Heart left ventricle (tissue), 16 donors: ENCODE measurements at regions not wholly inside any gene's neighbourhood (a gene's known extent, or its start where the extent isn't known, plus 50 kb on each side); places are given as distances from the start of the nearest gene placed in this dataset.

Experiments
- ATAC-seq, 4 donors: fragments of 200-7000 bp; cut with Tn5 transposase; one replicate each; pipeline ENCODE4 v1.9.1; 2020 to 2022; ENCODE audit warnings: moderate library complexity in 4 of 4, mild to moderate bottlenecking in 3 of 4, moderate number of reproducible peaks in 1 of 4
- DNase-seq, 5 donors: peaks; one replicate each; pipeline ENCODE4 v3.0.0-alpha.2; 2020
- H3K27ac ChIP-seq, 12 donors: fragments of 200-600 bp; sonication (generic) in 4 of 12; one replicate each; pipeline versions ENCODE4 v1.5.0 to v1.8.0; 2016 to 2022; ENCODE audit warnings: mild to moderate bottlenecking in 2 of 12
- H3K27me3 ChIP-seq, 9 donors: fragments of 200-600 bp; sonication (generic) in 2 of 9; one replicate each; pipeline versions ENCODE4 v1.5.1 to v1.8.0; 2016 to 2022; ENCODE audit warnings: mild to moderate bottlenecking in 3 of 9
- H3K36me3 ChIP-seq, 9 donors: fragments of 200-600 bp; sonication (generic) in 2 of 9; one replicate each; pipeline versions ENCODE4 v1.5.0 to v1.8.0; 2018 to 2022; ENCODE audit warnings: mild to moderate bottlenecking in 2 of 9
- H3K4me1 ChIP-seq, 12 donors: fragments of 200-600 bp; sonication (generic) in 4 of 12; one replicate each; pipeline versions ENCODE4 v1.5.0 to v1.8.0; 2016 to 2022; ENCODE audit warnings: mild to moderate bottlenecking in 3 of 12
- H3K4me3 ChIP-seq, 12 donors: fragments of 200-600 bp; sonication (generic) in 4 of 12; one replicate each; pipeline versions ENCODE4 v1.5.0 to v1.8.0; 2017 to 2022; ENCODE audit warnings: mild to moderate bottlenecking in 9 of 12, moderate library complexity in 4 of 12
- H3K9me3 ChIP-seq, 12 donors: fragments of 200-600 bp; sonication (generic) in 4 of 12; one replicate each; pipeline versions ENCODE4 v1.5.0 to v1.8.0; 2016 to 2022; ENCODE audit warnings: mild to moderate bottlenecking in 1 of 12
- CTCF ChIP-seq, 12 donors: fragments of 200-600 bp; sonication (generic) in 4 of 12; IDR thresholded peaks; one replicate each; pipeline versions ENCODE4 v1.5.0 to v1.8.0; 2018 to 2022; ENCODE audit warnings: antibody characterized with exemption in 12 of 12, mild to moderate bottlenecking in 5 of 12
- POLR2A ChIP-seq, 2 donors: fragments of 450-650 bp; IDR thresholded peaks; one replicate each; pipeline ENCODE4 v1.6.1; 2017; ENCODE audit warnings: antibody characterized with exemption in 2 of 2, mild to moderate bottlenecking in 2 of 2, moderate library complexity in 2 of 2
- WGBS, 4 donors: extraction: QIAGEN DNeasy Blood & Tissue Kit in 2 of 4; methylation state at CpG; one replicate each; pipeline versions ENCODE4 v1.1.5 to v1.1.7; 2013 to 2018; 5-methylcytosine and 5-hydroxymethylcytosine counted together
- intact Hi-C, 10 donors: fragments of 100-400 bp; cut with DNase I; formaldehyde crosslinking; loops; one replicate each; pipeline versions ENCODE4 v1.11.1 to v1.14.2; 2022
- donor health status: ischemic (EF 13 %, LVEDD 7.1; RV severe dilation, severe dysfunction).
- donor health status: healthy with polysubstance abuse.
- donor health status: DM: no; HTN: yes; CAD: no.
- donor health status: DM: no; HTN: no; CAD: no.
- donor health status: ischemic (EF 25% LVEDD 6.9; RV normal size, moderate dysfunction).
- donor health status: ischemic (EF 25% LVEDD 5.7; RV mildly dilated, moderate dysfunction).
- donor health status: healthy.
- donor health status: DM: yes; HTN: yes; CAD: no.
- donor health status: ischemic (EF 35%, LVEDD 5.7; RV mildly dilated, moderate dysfunction).
- donor health status: nonischemic (EF 11% LVEDD 7.7; RV severe dilation, severe dysfunction).
- donor health status: DM: yes; HTN: yes; CAD: no.
- donor health status: PGD.
- donor health status: ischemic (EF 29% LVEDD 5.4; RV normal size, mild dysfunction).
- donor health status: nonischemic (EF 23%, LVEDD 6.1; RV moderate dilation, normal function).

- no peaks in the 10 kb centered on the region for H3K27me3 ChIP-seq
- ATAC-seq: no peak
- intact Hi-C loops: no loop called here
- TF ChIP-seq POLR2A (IDR thresholded peaks at IDR 0.05) (no peak), CTCF (IDR thresholded peaks at IDR 0.05) (no peak)
- no peaks in the 10 kb centered on the region for H3K4me1 ChIP-seq
- no peak overlapping the region for H3K4me3 ChIP-seq
- H3K9me3 ChIP-seq: no peaks in the 10 kb centered on the region
- 90 to 96% (median 93%) methylated on average over 4 of the region's 4 CpGs for WGBS, 4 donors
- no peak overlapping the region for H3K27ac ChIP-seq
- DNase-seq: no peak
- no peaks in the 10 kb centered on the region for H3K36me3 ChIP-seq
Measured at GRCh38 chr13:44088991-44089413, 209.3 kb downstream of the LACC1 start.

GRCh38 chr13:44089452-44089851 is 209.7 kb downstream of the LACC1 start:
- Histone ChIP-seq H3K27me3 (no peaks in the 10 kb centered on the region), H3K9me3 (no peaks in the 10 kb centered on the region), H3K4me1 (no peaks in the 10 kb centered on the region), H3K27ac (no peak overlapping the region), H3K36me3 (no peaks in the 10 kb centered on the region), H3K4me3 (no peak overlapping the region)
- no peak for TF ChIP-seq CTCF (IDR thresholded peaks at IDR 0.05)
- TF ChIP-seq POLR2A (IDR thresholded peaks at IDR 0.05): no peak
- ATAC-seq: no peak
- WGBS, 4 donors: 84 to 93% (median 87%) methylated on average over 2 of the region's 2 CpGs
- intact Hi-C loops: no loop called here
- DNase-seq: no peak

- 87 to 93% (median 92%) methylated on average over 4 of the region's 4 CpGs for WGBS, 4 donors
- no peak overlapping the region for H3K27ac ChIP-seq
- TF ChIP-seq CTCF (IDR thresholded peaks at IDR 0.05) (no peak), POLR2A (IDR thresholded peaks at IDR 0.05) (no peak)
- ATAC-seq (no peak), DNase-seq (no peak)
- intact Hi-C loops: no loop called here
- H3K4me1 ChIP-seq: no peaks in the 10 kb centered on the region
- no peaks in the 10 kb centered on the region for H3K36me3 ChIP-seq
- H3K9me3 ChIP-seq: no peaks in the 10 kb centered on the region
- no peak overlapping the region for H3K4me3 ChIP-seq
- no peaks in the 10 kb centered on the region for H3K27me3 ChIP-seq
Measured at GRCh38 chr13:44092078-44092970, 212.6 kb downstream of the LACC1 start.

- H3K27ac ChIP-seq: no peak overlapping the region
- ATAC-seq (no peak), DNase-seq (no peak)
- TF ChIP-seq CTCF (IDR thresholded peaks at IDR 0.05) (no peak), POLR2A (IDR thresholded peaks at IDR 0.05) (no peak)
- H3K27me3 ChIP-seq: no peaks in the 10 kb centered on the region
- H3K36me3 ChIP-seq: no peaks in the 10 kb centered on the region
- intact Hi-C loops: no loop called here
- H3K4me3 ChIP-seq: no peak overlapping the region
- 72 to 75% (median 74%) methylated on average over 4 of the region's 4 CpGs for WGBS, 4 donors
- H3K4me1 ChIP-seq: no peaks in the 10 kb centered on the region
- H3K9me3 ChIP-seq: no peaks in the 10 kb centered on the region
Measured at GRCh38 chr13:44093607-44094564, 214.2 kb downstream of the LACC1 start.
